Putamen (tissue), 1 donor: ENCODE measurements at regions not wholly inside any gene's neighbourhood (a gene's known extent, or its start where the extent isn't known, plus 50 kb on each side); places are given as distances from the start of the nearest gene placed in this dataset.
"Not testable (repeated sequence)": the region's sequence is repeated elsewhere in the genome, so short reads cannot be mapped to it uniquely, and the experiment has no call there.

Experiments
- DNase-seq: peaks from one replicate; pipeline ENCODE4 v3.0.0-alpha.2; 2016; ENCODE audit warnings: low spot score

GRCh38 chr7:149930374-149931068 lies 56.8 kb downstream of the ATP6V0E2 start:
- DNase-seq, result not testable (repeated sequence)

- DNase-seq, result not testable (repeated sequence)
These were observed 60.0 kb downstream of the ATP6V0E2 start for GRCh38 chr7:149933776-149934175.

GRCh38 chr7:149947346-149947745 lies 73.6 kb downstream of the ATP6V0E2 start:
- DNase-seq, result not testable (repeated sequence)

GRCh38 chr7:149948444-149948843 lies 74.7 kb downstream of the ATP6V0E2 start:
- DNase-seq, result not testable (repeated sequence)

- DNase-seq, result not testable (repeated sequence)
These were observed 76.3 kb downstream of the ATP6V0E2 start for GRCh38 chr7:149949863-149950577.

GRCh38 chr7:149950578-149950924 lies 76.8 kb downstream of the ATP6V0E2 start:
- not testable (repeated sequence) for DNase-seq

- DNase-seq, result not testable (repeated sequence)
These were observed 77.8 kb downstream of the ATP6V0E2 start for GRCh38 chr7:149951579-149951978.

DNA sequence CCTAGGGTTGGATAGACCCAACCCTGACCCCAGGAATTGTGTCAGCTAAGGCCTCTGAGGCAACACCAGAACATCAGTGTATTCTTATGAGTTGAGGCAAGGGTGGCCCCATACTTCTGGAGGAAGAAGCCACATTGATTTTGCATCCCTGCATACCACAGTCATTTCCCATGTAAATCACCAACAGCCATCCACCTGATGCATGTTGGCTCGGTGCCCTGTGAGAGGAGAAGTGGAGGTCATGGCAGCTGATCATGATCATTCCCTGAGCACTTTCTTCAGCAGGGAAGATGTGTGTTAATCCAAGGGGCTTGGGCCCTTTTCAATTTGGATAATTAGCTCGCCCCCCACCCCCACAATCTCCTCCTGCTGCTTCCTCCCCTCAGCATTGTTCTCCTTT lies 85.1 kb downstream of the ATP6V0E2 start:
- DNase-seq, result not testable (repeated sequence)

GRCh38 chr7:149960863-149961262 lies 87.1 kb downstream of the ATP6V0E2 start:
- DNase-seq, result not testable (repeated sequence)

GRCh38 chr7:149961878-149962277 lies 88.1 kb downstream of the ATP6V0E2 start:
- not testable (repeated sequence) for DNase-seq

- DNase-seq, result not testable (repeated sequence)
These were observed 89.0 kb downstream of the ATP6V0E2 start for GRCh38 chr7:149962685-149963319.

GRCh38 chr7:149963985-149964384 lies 90.2 kb downstream of the ATP6V0E2 start:
- DNase-seq, result not testable (repeated sequence)

DNA sequence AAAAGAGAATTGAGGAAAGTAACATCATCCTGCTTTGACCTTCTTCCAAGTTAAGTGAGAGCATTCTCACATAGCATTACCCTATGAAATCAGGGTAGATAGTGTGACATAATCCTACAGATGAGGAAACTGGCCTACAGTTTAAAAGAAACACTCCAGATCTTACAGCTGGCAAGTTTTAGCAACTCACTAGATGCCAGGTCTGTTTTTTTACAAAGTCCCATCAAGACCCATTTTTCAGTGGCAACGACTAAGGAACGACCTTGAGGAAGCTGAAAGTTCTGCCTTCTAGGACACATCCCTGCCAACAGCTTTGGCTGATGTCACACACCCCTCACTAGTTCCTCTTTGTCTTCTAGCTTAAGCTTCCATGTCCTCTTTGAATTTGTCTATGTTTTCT lies 92.7 kb downstream of the ATP6V0E2 start:
- DNase-seq, result not testable (repeated sequence)

- DNase-seq, result not testable (repeated sequence)
These were observed 99.2 kb downstream of the ATP6V0E2 start for GRCh38 chr7:149972977-149973376.

- not testable (repeated sequence) for DNase-seq
These were observed 99.9 kb downstream of the ATP6V0E2 start for GRCh38 chr7:149973681-149974080.

DNA sequence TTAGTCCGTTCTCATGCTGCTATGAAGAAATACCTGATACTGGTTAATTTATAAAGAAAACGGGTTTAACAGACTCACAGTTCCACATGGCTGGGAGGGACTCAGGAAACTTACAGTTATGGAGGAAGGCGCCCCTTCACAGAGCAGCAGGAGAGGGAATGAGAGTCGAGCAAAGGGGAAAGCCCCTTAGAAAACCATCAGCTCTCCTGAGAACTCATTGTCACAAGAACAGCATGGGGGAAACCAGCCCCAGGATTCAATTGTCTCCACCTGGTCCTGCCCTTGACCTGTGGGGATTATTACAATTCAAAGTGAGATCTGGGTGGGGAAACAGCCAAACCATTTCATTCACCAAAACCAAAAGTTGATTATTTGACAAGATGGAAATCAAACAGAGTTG lies 101.8 kb downstream of the ATP6V0E2 start:
- DNase-seq, result not testable (repeated sequence)

- not testable (repeated sequence) for DNase-seq
These were observed 104.8 kb downstream of the ATP6V0E2 start for GRCh38 chr7:149978537-149978936.

DNA sequence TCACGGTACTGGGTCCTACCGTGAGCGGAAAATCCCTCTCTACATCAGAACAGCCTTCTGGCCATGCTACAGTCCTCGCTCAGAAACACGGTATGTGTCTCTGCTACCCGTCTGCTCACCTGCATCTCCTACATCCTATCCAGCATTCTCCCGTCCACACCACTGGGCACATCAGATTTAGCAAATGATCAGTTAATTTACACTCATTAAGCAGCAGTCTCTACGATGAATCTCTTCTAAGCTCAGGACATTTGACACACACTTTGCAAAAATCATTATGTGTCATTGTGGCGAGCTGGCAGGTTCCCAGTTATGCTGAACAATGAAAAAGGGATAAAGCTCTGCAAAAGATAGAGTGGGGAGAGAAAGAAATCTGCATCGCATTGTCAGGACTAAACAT lies 105.2 kb downstream of the ATP6V0E2 start:
- DNase-seq, result not testable (repeated sequence)

- DNase-seq, result peak; percentile 14
These were observed 108.9 kb downstream of the ATP6V0E2 start for GRCh38 chr7:149982537-149983112.

DNA sequence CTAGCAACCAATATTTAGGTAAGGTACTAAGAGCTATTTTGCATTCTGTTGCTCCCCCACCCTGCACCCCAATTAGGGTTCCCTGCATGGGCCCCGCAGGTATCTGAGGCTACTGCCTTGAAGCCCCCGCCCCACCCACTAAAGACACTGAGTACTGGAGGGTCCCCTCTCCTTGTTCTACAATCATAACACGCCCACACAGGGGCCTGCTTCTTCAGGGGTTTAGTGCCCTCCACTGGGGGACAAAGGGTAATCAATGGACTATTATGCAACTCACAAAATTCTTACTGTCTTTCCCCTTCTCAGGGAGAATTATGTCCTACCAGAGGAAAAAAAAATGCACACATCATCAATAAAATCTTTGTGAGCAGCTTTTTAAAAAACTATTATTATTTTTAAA lies 113.1 kb downstream of the ATP6V0E2 start:
- DNase-seq, result not testable (repeated sequence)

DNA sequence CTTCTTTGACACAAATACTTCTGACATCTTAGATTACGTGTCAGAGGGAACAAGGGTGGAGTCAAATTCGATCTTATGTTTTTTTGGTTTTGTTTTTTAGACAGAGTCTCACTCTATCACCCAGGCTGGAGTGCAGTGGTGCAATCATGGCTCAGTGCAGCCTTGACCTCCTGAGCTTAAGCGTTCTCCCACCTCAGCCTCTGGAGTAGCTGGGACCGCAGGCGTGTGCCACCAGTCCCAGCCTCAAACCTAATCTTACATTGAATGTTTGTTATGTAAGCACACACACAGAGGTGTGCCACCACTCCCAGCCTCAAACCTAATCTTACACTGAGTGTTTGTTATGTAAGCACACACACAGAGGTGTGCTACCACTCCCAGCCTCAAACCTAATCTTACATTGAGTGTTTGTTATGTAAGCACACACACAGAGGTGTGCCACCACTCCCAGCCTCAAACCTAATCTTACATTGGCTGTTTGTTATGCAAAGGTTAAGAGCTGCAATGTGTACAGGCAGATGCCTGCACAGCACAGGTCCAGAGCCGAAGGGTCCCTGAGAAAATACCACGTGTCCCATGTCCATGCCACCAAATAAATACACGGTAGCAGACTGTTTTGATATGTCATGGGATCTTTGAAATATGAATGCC lies 118.0 kb downstream of the ATP6V0E2 start:
- DNase-seq, result not testable (repeated sequence)

DNA sequence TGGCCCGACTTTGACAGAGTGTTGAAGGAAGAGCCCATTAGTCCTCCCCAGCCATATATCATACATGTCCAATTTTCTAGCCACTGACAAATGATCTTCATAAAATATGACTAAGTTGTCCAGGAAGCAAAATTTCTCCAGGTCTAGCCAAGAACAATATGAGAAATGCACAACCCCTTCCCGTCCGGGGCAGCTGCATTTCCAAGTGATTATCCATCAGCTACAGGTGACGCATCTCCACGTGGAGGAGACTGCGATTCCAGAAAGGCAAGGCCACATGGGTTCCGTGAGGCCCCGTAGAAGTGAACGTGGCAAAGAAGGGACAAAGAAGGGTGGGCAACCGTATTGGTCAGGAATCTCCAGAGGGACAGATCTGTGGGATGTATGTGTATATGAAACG lies 118.6 kb downstream of the ATP6V0E2 start:
- not testable (repeated sequence) for DNase-seq
